Stimulated activated CD8-positive, alpha-beta memory T cell treated with anti-CD3 and anti-CD28 coated beads, Interleukin-7, amount 100 ng/mL, for 48 hours (primary cell): ENCODE measurements at regions not wholly inside any gene's neighbourhood (a gene's known extent, or its start where the extent isn't known, plus 50 kb on each side); places are given as distances from the start of the nearest gene placed in this dataset.

Experiments used
- DNase-seq, 2 donors: peaks; one replicate each; pipeline ENCODE4 v3.0.0-alpha.2; 2020; ENCODE audit warnings: low read depth in 1 of 2; ENCODE audit errors: extremely low read depth in 1 of 2

- no peak for DNase-seq
Observed at GRCh38 chr1:22241811-22242210, 98.9 kb upstream of the WNT4 start.

GRCh38 chr1:22245100-22245650, 102.3 kb upstream of the WNT4 start:
- no peak for DNase-seq

DNA sequence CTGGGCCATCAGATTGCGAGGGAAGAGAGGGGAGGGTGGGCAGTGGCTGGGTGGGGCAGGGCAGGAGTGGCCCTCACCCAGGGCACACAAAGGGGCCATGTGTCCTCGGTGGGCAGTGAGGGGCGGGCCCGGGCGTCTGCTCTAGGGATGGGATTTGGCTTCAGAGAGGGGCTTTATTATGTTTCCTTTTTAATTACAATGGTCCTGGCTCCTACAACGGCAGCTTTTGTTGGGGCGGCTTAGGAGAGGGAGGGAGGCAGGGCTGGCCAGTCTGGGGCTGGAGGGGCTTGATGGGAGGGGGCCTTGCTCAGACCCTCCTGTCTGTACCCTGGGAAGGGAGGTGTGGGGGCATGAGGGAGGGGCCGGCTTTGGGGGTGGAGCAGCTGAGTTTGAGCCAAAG, 102.8 kb upstream of the WNT4 start:
- DNase-seq: no peak

DNA sequence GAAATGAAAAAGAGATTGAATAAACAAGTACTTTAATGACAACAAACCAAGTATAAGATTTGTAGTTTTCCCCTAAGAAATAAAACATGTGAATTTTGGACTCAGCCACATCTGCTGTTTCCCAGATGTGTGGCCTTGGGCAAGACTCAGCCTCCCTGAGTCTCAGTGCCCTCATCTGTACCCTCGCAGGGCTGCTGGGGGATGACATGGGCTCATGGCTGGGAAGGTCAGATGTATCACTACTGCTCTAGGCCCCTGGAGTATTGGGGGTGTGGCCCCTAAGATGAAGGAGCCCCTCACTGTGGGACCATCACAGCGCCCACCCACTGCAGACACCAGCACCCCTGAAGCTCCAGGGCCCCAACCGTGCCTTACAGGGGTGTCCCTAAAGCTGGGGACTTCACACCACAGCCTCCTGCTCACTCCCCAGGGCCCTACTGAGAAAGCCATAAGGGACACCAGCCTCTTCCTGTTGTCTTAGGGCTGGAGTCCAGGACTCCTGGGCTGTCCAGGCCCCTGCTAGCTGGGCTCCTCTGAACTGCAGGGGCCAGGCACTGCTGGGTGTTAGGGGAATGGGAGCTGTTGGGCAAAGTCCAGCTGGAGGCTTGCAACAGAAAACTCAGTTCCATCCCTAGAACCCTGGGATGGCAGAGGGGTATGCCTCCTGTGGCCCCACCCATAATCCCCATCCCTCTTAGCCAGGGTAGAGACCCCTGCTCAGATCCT, 104.0 kb upstream of the WNT4 start:
- no peak for DNase-seq

DNA sequence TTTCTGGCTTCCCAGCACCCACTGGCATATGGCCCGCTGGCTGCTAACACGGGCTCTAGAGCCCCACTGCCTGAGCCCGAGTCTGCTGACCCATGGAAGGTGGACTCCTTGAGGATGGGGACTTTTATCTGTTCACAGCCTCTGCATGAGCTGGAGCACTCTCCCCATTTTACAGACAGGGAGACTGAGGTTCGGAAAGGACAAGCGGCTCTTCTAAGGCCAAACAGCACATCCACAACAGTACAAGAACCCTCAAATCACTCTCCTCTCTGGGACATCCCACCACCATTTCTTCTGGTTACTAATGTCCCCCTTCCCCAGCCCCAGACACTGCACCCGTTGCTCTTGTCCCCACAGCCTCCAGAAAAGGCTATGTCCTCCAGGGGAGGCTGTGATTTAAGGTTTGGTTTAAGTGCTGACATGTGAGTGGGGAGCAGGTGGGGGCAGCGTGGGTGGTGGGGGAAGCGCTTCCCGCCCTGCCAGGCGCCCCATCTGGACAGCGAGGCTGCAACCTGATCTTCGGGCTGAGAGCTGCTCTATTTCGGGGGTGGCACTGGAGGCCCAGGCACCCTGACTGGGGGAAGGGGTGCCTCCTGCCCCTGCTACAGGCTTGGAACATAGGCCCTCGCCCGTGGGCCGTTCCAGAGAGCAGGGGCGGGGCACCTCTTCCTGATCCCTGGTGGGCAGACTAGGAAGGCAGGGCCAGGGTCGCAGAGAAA, 104.8 kb upstream of the WNT4 start:
- no peak for DNase-seq

- DNase-seq: no peak
Observed at GRCh38 chr1:22248746-22249145, 105.8 kb upstream of the WNT4 start.

DNA sequence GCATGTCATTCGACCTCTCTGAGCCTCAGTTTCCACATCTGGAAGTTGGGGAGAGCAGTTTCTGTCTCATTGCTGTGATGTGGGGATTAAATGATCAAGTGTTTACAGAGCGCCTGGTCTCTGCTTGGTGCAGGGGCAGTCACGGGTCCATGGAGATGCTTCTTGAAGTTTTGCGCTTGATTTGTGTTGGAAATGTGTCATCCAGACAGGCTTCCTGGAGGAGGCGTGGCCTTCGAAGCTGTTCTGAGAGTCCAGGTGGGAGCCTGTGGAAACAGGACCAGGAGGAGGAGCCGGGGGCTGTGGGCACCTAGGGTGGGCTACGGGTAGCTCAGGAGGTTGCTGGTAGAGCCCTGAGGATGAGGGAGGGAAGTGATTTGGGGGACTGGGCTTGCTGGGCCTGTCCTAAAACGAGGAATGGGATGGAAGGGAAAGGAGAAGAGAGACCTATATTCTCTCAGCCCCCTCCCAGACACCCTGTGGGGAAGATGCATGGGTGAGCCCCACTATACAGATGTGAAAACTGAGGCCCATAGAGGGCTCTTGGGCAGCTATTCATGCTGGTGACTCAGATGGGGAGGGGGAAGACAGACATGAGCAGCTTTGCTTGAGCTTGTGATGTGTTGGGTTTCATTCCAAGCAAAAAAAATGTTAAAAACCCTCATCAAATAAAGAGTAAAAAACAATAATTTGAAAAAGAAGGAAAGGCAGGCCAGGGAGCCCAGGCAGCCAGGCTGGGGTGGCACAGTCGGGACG, 107.2 kb upstream of the WNT4 start:
- DNase-seq: no peak

DNA sequence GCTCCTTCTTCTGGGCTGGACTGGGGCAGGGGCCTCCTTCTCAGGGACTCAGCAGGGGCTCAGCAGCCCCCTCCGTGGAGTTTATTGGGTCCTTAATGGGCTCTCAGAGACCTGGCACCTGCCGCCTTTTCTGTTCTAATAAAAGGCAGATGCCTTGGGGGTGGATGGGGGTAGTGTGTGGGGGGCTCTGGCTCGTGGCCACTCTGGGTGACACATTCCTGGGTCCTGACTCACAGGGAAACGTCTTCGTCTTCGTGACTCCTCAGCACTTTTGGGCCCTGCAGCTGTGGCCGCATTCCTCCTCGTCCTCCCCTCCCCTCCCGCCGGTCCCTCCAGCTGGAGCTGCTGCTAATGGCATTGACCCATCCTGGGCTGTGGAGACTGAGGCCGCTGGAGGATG, 107.8 kb upstream of the WNT4 start:
- no peak for DNase-seq

- no peak for DNase-seq
Observed at GRCh38 chr1:22252251-22252650, 109.4 kb upstream of the WNT4 start.

- DNase-seq: no peak
Observed at GRCh38 chr1:22253012-22253790, 110.3 kb upstream of the WNT4 start.

GRCh38 chr1:22254756-22255155, 111.9 kb upstream of the WNT4 start:
- no peak for DNase-seq

DNA sequence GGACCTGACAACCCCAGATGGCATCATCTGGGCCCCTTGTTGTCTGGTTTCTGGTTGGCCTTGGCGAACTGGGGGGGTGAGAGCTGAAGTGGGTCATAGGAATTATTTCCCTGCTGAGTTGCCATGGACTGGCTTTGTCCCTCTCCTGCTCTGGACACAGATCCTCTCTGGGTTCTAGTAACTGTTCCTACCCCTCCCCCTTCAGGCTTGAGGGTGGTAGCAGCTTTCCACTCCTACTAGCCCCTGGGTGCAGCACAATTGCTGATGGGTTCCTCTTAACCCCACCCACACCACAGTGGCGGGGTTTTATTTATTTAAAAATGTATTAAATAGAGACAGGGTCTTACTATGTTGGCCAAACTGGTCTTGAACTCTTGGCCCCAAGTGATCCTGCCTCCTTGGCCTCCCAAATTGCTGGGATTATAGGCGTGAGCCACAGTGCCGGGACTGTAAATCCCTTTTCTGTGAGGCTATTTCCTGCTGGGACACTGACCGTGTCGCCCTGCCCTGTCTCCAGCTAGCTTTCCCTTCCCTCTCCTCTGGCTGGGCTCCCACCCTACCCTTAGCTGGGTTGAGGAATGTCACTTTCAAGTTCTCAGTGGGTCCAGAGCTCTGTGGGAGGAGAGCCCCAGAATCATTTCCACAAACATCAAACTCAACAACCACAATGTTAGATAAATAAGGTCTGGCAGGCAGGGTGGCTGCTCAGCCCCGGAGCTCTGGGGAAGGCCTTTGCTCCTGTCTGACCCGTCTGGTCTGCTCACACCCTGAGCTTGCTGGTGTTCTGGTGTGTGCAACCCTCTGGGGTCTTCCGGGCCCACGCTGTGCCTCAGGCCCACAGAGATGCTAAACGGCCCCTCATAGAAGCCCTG, 112.7 kb upstream of the WNT4 start:
- DNase-seq: no peak

DNA sequence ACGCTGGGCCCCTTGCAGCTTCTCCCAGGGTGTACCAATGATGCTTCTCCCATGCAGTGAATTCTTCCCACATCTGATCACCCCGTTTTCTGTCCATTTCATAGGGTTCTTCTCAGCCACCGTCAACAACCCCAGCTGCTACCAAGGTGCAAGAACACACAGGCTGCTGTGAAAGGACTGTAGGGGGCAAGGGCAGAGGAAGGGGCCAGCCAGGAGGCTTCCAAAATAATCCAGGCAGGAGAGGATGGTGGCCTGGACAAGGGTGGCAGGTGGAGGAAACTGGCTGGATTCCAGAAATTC, 113.3 kb upstream of the WNT4 start:
- no peak for DNase-seq

- DNase-seq: no peak
Observed at GRCh38 chr1:22257290-22258275, 114.7 kb upstream of the WNT4 start.

DNA sequence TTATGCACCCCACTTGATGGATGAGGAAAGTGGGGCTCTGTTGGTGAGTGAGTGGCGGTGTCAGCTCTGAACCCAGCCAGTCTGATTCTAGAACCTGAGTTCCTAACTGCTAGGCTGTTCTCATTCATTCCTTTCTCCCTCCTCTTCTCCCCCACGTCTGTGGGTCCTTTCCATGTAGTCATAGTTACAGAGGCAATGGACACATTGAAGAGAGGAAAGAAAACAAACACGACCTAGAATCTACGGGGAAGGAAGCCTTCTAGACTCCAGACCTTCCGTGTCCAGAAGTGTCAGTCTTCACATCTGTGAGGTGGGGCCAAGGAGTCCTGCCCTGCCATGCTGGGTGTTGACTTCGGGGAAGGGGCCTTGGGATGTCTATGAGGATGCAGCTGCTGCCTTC, 115.8 kb upstream of the WNT4 start:
- no peak for DNase-seq

DNA sequence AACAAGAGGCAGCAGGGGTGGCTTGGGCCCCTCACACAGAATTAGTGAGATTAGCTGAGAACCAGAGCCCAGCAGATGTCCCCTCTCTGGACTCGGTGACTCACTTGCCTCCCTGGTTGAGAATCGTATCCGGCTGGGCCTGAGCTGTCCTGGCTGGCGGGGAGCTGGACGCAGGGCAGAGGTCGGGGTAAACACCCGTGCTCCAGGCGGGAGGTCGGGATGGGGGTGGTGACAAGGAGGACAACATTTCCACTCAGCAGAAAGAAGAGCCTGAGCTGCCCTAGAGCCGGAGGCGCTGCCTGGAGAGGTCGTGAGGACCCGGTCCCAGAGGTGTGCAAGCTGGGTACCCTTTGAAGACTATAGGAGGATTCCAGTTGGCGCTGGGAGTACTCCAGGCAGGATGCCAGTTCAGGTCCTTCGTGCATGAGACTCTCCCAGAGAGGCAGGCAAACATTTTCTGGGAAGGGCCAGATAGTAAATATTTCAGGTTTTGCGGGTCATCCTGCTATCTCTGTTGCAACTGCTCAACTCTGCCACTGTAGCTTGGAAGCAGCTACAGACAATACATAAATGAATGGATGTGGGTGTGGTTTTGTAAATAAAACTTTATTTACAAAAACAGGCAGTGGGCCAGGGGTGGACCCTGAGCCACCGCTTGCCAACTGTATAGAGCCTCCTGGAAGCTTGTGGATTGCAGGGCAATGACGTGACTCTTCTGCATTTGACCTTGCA, 116.8 kb upstream of the WNT4 start:
- DNase-seq: no peak

DNA sequence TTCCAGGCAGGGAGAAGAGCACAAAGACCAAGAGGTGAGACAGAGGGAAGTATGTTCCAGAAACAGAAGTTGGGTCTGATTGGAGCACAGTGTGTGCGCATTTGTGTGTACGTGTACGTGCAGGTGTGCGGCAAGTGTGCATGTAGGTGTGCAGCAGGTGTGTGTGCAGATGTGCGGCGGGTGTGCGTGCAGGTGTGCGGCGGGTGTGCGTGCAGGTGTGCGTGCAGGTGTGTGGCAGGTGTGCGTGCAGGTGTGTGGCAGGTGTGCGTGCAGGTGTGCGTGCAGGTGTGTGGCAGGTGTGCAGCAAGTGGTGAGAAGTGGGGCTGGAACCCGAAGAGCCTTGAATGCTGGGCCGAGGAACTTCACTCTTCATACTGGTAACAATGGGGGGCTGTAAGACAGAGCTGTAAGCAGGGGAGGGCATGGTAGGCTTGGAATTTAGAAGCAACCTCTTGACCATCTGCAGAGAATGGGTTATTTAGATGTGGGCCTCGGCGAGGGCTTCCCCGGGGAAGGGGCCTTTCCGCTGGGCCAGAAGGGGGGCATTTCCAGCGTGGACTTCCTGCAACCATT, 118.0 kb upstream of the WNT4 start:
- no peak for DNase-seq

- no peak for DNase-seq
Observed at GRCh38 chr1:22261580-22261979, 118.7 kb upstream of the WNT4 start.
